SK-N-SH (cell line): ENCODE measurements at regions not wholly inside any gene's neighbourhood (a gene's known extent, or its start where the extent isn't known, plus 50 kb on each side); places are given as distances from the start of the nearest gene placed in this dataset.

Experiments
- CTCF ChIA-PET: fragments of 300-600, 350-600 bp; formaldehyde crosslinking; extraction: SDS; loops from one replicate; lab custom pipeline; 2021; lab: Yijun Ruan, JAX
- POLR2A ChIA-PET: fragments of 350-600 bp; sonication (Branson Sonifier 250); formaldehyde crosslinking; extraction: SDS; loops from one replicate; lab custom pipeline; 2020; ENCODE audit warnings: antibody characterized with exemption, inconsistent platforms; lab: Yijun Ruan, JAX
- DNase-seq: peaks from one replicate; pipeline ENCODE4 v3.0.0; 2012
- H2AFZ ChIP-seq: fragments of 200-600 bp; sonication (generic); 2 replicates; pipeline ENCODE4 v1.8.1; 2016; ENCODE audit warnings: antibody characterized with exemption, mild to moderate bottlenecking, low read depth
- H3F3A ChIP-seq: fragments of 200-600 bp; sonication (generic); replicated peaks from 2 replicates; pipeline ENCODE3; 2016; ENCODE audit warnings: antibody characterized with exemption, mild to moderate bottlenecking; ENCODE audit not compliant: insufficient read depth
- H3K27ac ChIP-seq, 2 experiments: fragments of 200-500 bp in 1 of 2; fragments of 200-600 bp in 1 of 2; sonication (Bioruptor generic) in 1 of 2; sonication (generic), shearing (Covaris generic) in 1 of 2; 2 replicates each; pipeline versions ENCODE4 v1.5.1 to v1.6.1; 2014 to 2016; ENCODE audit warnings: low read depth in 2 of 2, inconsistent platforms in 1 of 2, low read length in 1 of 2, mild to moderate bottlenecking in 1 of 2, mixed read lengths in 1 of 2
- H3K27me3 ChIP-seq: fragments of 200-600 bp; sonication (generic), shearing (Covaris generic); 2 replicates; pipeline ENCODE4 v1.6.1; 2016; ENCODE audit warnings: mixed run types; ENCODE audit not compliant: insufficient read depth
- H3K36me3 ChIP-seq, 2 experiments: fragments of 200-500 bp in 1 of 2; fragments of 200-600 bp in 1 of 2; sonication (Bioruptor generic) in 1 of 2; sonication (generic) in 1 of 2; replicated peaks in 1 of 2; 2 replicates each; pipeline versions ENCODE3 to v1.5.1; 2014 to 2016; ENCODE audit warnings: low read length in 1 of 2, mild to moderate bottlenecking in 1 of 2; ENCODE audit not compliant: insufficient read depth in 2 of 2, control insufficient read depth in 1 of 2
- H3K4me1 ChIP-seq, 2 experiments: fragments of 200-500 bp in 1 of 2; fragments of 200-600 bp in 1 of 2; sonication (Bioruptor generic) in 1 of 2; sonication (generic), shearing (Covaris generic) in 1 of 2; 2 replicates each; pipeline versions ENCODE4 v1.5.1 to v1.6.1; 2014 to 2016; ENCODE audit warnings: low read depth in 1 of 2, low read length in 1 of 2, mixed run types in 1 of 2; ENCODE audit not compliant: insufficient read depth in 2 of 2, control insufficient read depth in 1 of 2
- H3K4me2 ChIP-seq: fragments of 200-600 bp; sonication (generic), shearing (Covaris generic); 2 replicates; pipeline ENCODE4 v1.6.1; 2017; ENCODE audit warnings: mixed run types
- H3K4me3 ChIP-seq, 2 experiments: fragments of 200-500 bp in 1 of 2; fragments of 200-600 bp in 1 of 2; sonication (Bioruptor generic) in 1 of 2; sonication (generic), shearing (Covaris generic) in 1 of 2; 2 replicates each; pipeline versions ENCODE4 v1.5.1 to v1.8.1; 2014 to 2016; ENCODE audit warnings: low read depth in 2 of 2, inconsistent platforms in 1 of 2, low read length in 1 of 2, mild to moderate bottlenecking in 1 of 2, mixed read lengths in 1 of 2, moderate library complexity in 1 of 2
- H3K79me2 ChIP-seq: fragments of 200-600 bp; sonication (generic); 2 replicates; pipeline ENCODE4 v1.8.1; 2017; ENCODE audit warnings: mild to moderate bottlenecking; ENCODE audit not compliant: insufficient read depth
- H3K9ac ChIP-seq: fragments of 200-600 bp; sonication (generic); 2 replicates; pipeline ENCODE4 v1.6.1; 2017; ENCODE audit warnings: mixed run types
- H3K9me2 ChIP-seq: fragments of 200-600 bp; sonication (generic); 2 replicates; pipeline ENCODE4 v1.6.1; 2017; ENCODE audit warnings: mixed run types
- H3K9me3 ChIP-seq: fragments of 200-600 bp; sonication (generic); 2 replicates; pipeline ENCODE4 v1.6.1; 2017; ENCODE audit warnings: mixed run types, mild to moderate bottlenecking, moderate library complexity
- H4K20me1 ChIP-seq: fragments of 200-600 bp; sonication (generic); 2 replicates; pipeline ENCODE4 v1.6.1; 2017; ENCODE audit warnings: mild to moderate bottlenecking, mixed run types; ENCODE audit not compliant: insufficient read depth
- CHD2 ChIP-seq: fragments of 150-350 bp; IDR thresholded peaks from 2 replicates; pipeline ENCODE4 v1.6.1; 2018; ENCODE audit warnings: low read length; ENCODE audit not compliant: partially characterized antibody
- EP300 ChIP-seq, 2 experiments: IDR thresholded peaks; 2 replicates each; pipeline versions ENCODE4 v1.4.0 to v1.6.1; 2012; ENCODE audit warnings: borderline replicate concordance in 1 of 2, low read depth in 1 of 2, low read length in 1 of 2
- EZH2phosphoT487 ChIP-seq: fragments of 200-600 bp; sonication (generic); IDR thresholded peaks from 2 replicates; pipeline ENCODE4 v1.6.1; 2017; ENCODE audit warnings: low read depth, mixed run types, mild to moderate bottlenecking, antibody characterized with exemption, moderate library complexity, borderline replicate concordance
- FOSL2 ChIP-seq: IDR thresholded peaks from 2 replicates; pipeline ENCODE4 v1.4.0; 2012; ENCODE audit warnings: low read depth, mild to moderate bottlenecking, moderate library complexity, borderline replicate concordance
- FOXM1 ChIP-seq: IDR thresholded peaks from 2 replicates; pipeline ENCODE4 v1.4.0; 2012; ENCODE audit warnings: low read depth, mild to moderate bottlenecking
- GABPA ChIP-seq: IDR thresholded peaks from 2 replicates; pipeline ENCODE4 v1.4.0; 2012; ENCODE audit warnings: low read depth, mild to moderate bottlenecking
- GATA2 ChIP-seq: sonication (generic); formaldehyde crosslinking; IDR thresholded peaks from 2 replicates; pipeline ENCODE4 v1.5.0; 2020; ENCODE audit warnings: mild to moderate bottlenecking, missing genetic modification reagents
- NFIC ChIP-seq: IDR thresholded peaks from 2 replicates; pipeline ENCODE4 v1.4.0; 2012; ENCODE audit warnings: borderline replicate concordance
- NRF1 ChIP-seq: IDR thresholded peaks from 2 replicates; pipeline ENCODE4 v1.6.1; 2012; ENCODE audit warnings: low read depth, mild to moderate bottlenecking, low read length
- POLR2AphosphoS5 ChIP-seq: IDR thresholded peaks from 2 replicates; pipeline ENCODE4 v1.6.1; 2012; ENCODE audit warnings: low read depth, low read length
- SIN3A ChIP-seq: IDR thresholded peaks from 2 replicates; pipeline ENCODE4 v1.6.1; 2012; ENCODE audit warnings: low read depth, mild to moderate bottlenecking, low read length, moderate library complexity, borderline replicate concordance
- SMC3 ChIP-seq: IDR thresholded peaks from 2 replicates; pipeline ENCODE4 v1.6.1; 2012; ENCODE audit warnings: low read depth, low read length, improper control_type of control experiment
- TCF12 ChIP-seq: IDR thresholded peaks from 2 replicates; pipeline ENCODE4 v1.4.0; 2012
- YY1 ChIP-seq: IDR thresholded peaks from 2 replicates; pipeline ENCODE4 v1.4.0; 2012; ENCODE audit warnings: low read depth, mild to moderate bottlenecking
- WGBS: methylation state at CpG from one replicate; pipeline ENCODE4 v1.1.6; 2017; ENCODE audit warnings: low lambda C conversion rate; 5-methylcytosine and 5-hydroxymethylcytosine counted together
- TF ChIP-seq, protein P1 (sequence below): IDR thresholded peaks from 2 replicates; pipeline ENCODE4; 2012
- TF ChIP-seq, protein P2 (sequence below): IDR thresholded peaks from 2 replicates; pipeline ENCODE4 v1.4.0; 2012; ENCODE audit warnings: low read depth, borderline replicate concordance
- TF ChIP-seq, protein P3 (sequence below): IDR thresholded peaks from 2 replicates; pipeline ENCODE4 v1.4.0; 2012; ENCODE audit warnings: low read depth

DNA sequence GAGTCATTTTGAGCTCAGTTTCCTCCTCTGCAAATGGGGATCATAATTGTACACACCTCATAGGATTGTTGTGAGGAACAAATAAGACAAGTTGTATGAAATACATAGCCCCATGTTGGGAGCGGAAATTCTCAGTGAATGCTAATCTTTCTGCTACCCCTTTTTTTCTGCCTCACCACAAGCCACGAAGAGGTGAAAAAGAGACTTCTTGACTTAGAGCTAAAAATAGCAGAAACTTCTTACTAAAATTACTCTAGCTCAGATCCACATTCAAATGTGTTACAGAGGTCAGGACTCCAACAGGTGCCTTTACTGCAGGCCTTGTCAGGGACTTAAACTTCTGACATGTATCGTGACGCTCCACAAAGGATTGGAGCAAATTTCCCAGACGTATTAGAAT, 128.5 kb downstream of the MIAT start (continued):
- TF ChIP-seq TCF12 (no peak), FOSL2 (no peak), SIN3A (no peak), EP300 (IDR thresholded peaks at IDR 0.05; ENCODE audit: borderline replicate concordance in 1 of 2, low read depth in 1 of 2, low read length in 1 of 2) (no peak), GABPA (no peak), EZH2phosphoT487 (no peak), CHD2 (no peak)

DNA sequence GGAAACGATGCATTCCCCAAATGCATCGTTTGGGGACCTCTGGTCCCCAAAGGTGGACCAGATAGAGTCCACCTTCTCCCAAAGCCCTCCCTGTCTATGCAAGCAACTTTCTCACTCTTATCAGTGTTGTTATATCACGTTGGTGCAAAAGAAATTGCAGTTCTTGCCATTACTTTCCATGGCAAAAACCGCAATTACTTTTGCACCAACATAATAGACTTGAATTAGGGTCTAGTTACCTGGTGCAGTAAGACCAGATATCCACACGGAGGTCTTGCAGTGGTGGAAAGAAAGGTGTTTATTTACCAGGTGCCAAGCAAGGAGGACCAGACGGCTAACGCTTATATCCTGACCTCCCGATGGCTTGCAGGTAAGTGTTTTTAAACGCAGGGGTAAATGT, 129.0 kb downstream of the MIAT start:
- H3K27ac ChIP-seq, result no peak overlapping the region
- WGBS, result 84% methylated on average over 9 of the region's 9 CpGs
- no peaks in the 10 kb centered on the region for H3K9me3 ChIP-seq
- ChIA-PET POLR2A (no interaction called here), CTCF (no interaction called here)
- H3F3A ChIP-seq, result no peaks in the 10 kb centered on the region
- H3K4me3 ChIP-seq, result no peak overlapping the region
- no peaks in the 10 kb centered on the region for H3K36me3 ChIP-seq
- H3K27me3 ChIP-seq, result no peaks in the 10 kb centered on the region
- H4K20me1 ChIP-seq, result no peaks in the 10 kb centered on the region
- H3K9ac ChIP-seq, result no peak overlapping the region
- no peak for DNase-seq
- TF ChIP-seq YY1 (no peak), GABPA (no peak), GATA2 (CRISPR knock-in tag) (no peak)
- TF ChIP-seq, protein P1, sequence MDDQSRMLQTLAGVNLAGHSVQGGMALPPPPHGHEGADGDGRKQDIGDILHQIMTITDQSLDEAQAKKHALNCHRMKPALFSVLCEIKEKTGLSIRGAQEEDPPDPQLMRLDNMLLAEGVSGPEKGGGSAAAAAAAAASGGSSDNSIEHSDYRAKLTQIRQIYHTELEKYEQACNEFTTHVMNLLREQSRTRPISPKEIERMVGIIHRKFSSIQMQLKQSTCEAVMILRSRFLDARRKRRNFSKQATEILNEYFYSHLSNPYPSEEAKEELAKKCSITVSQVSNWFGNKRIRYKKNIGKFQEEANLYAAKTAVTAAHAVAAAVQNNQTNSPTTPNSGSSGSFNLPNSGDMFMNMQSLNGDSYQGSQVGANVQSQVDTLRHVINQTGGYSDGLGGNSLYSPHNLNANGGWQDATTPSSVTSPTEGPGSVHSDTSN, result no peak
- TF ChIP-seq, protein P2, sequence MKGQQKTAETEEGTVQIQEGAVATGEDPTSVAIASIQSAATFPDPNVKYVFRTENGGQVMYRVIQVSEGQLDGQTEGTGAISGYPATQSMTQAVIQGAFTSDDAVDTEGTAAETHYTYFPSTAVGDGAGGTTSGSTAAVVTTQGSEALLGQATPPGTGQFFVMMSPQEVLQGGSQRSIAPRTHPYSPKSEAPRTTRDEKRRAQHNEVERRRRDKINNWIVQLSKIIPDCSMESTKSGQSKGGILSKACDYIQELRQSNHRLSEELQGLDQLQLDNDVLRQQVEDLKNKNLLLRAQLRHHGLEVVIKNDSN, result no peak
- H3K4me2 ChIP-seq, result no peak overlapping the region
- no peaks in the 10 kb centered on the region for H3K9me2 ChIP-seq
- peaks cover 0 to 6% of the 10 kb centered on the region in 2 experiments; a peak in 1 of 4 replicates for H3K4me1 ChIP-seq
- H3K79me2 ChIP-seq, result no peaks in the 10 kb centered on the region
- H2AFZ ChIP-seq, result no peak overlapping the region

DNA sequence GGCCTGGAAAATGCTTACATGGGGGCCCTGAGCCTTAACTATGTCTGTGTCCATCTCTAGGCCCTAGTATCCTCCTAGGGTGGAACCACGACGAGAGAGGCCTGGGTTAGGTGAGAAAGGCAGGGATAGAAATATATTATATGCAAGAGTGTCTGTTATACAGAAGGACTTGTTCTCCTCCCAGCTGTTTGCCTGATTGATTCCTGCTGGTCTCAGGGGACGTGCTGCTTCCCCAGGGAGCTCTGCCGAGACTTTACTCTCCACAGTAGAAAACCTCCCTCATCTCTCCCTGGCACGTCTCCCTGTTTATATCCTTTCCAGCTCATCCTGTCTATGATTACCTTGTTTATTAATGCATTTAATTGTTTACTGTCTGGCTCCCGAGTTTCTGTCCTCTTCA, 132.6 kb downstream of the MIAT start:
- ChIA-PET POLR2A (no interaction called here), CTCF (interaction anchor here (1.3 kb wide), 1 partner anchor 542 kb away, joined by 3 read pairs; no protein-coding TSS in a partner anchor)
- H3K9ac ChIP-seq, result no peak overlapping the region
- H3K9me3 ChIP-seq, result no peaks in the 10 kb centered on the region
- no peaks in the 10 kb centered on the region for H3F3A ChIP-seq
- H3K4me2 ChIP-seq, result no peak overlapping the region
- no peak for DNase-seq
- H3K4me3 ChIP-seq, result no peak overlapping the region
- no peaks in the 10 kb centered on the region for H3K9me2 ChIP-seq
- H3K79me2 ChIP-seq, result no peaks in the 10 kb centered on the region
- no peaks in the 10 kb centered on the region for H3K36me3 ChIP-seq
- no peaks in the 10 kb centered on the region; a peak in 1 of 4 replicates for H3K4me1 ChIP-seq
- H3K27ac ChIP-seq, result no peak overlapping the region
- 87% methylated on average over 6 of the region's 6 CpGs for WGBS
- no peak overlapping the region for H2AFZ ChIP-seq
- no peaks in the 10 kb centered on the region for H3K27me3 ChIP-seq
- no peaks in the 10 kb centered on the region for H4K20me1 ChIP-seq
- TF ChIP-seq SMC3, result no peak
- TF ChIP-seq, protein P3, sequence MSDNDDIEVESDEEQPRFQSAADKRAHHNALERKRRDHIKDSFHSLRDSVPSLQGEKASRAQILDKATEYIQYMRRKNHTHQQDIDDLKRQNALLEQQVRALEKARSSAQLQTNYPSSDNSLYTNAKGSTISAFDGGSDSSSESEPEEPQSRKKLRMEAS, result no peak
- no peak for TF ChIP-seq NRF1
- TF ChIP-seq GATA2 (CRISPR knock-in tag), result no peak
- TF ChIP-seq FOXM1, result no peak
- TF ChIP-seq NFIC, result no peak
- TF ChIP-seq POLR2AphosphoS5, result no peak
